ENCODE measurements at regions not wholly inside any gene's neighbourhood (a gene's known extent, or its start where the extent isn't known, plus 50 kb on each side); places are given as distances from the start of the nearest gene placed in this dataset.
A peak's percentile ranks its signal among the peaks of the same experiment; 100 is the strongest.
"Not testable (repeated sequence)": the region's sequence is repeated elsewhere in the genome, so short reads cannot be mapped to it uniquely, and the experiment has no call there.

DNA sequence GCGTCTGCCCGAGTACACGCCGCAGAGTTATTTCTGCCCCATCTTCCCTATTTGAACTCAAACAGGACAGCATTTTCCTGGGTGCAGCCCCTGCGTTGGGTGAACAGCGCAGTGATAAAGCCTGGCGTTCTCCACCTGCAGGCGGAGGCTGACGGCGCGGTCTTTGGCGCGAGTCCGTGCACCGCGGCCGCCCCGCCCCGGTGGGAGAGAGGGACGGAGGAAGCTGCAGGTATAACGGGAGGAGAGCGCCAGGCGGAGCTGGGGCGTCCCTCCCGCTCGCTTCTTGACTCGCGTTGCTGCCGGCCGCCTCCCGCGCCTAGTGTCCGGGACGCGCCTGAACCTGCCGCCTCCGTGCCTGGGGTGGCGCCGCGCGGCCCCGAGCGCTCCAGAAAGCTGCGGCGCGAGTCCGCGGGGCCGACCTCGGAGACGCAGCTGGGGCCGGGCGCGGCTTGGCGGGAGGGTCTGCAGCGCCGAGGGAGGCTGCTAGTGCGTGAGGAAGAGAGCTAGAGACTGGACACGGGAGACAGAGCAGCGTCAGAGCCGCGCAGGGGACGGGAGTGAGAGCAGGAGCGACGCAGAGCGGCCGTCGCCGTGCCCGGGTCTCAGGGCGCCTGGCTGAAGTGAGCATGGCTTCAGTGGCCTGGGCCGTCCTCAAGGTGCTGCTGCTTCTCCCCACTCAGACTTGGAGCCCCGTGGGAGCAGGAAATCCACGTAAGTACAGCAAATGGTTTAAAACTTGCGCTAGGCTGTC is 140.7 kb downstream of the SPATA31A7 start:
- peak overlapping the region; percentile 55 for H3K4me3 Mint-ChIP-seq
- H3K4me1 Mint-ChIP-seq; H3K36me3 Mint-ChIP-seq; H3K9me3 Mint-ChIP-seq; H3K27ac Mint-ChIP-seq; H3K27me3 Mint-ChIP-seq (ENCODE audit: low read depth): not testable (repeated sequence)
- DNase-seq (ENCODE audit: low spot score in 2 of 2, unreplicated experiment in 2 of 2): peak; percentile 4 to 38

- not testable (repeated sequence) for H3K27me3 Mint-ChIP-seq (ENCODE audit: low read depth); H3K4me3 Mint-ChIP-seq; H3K36me3 Mint-ChIP-seq; H3K9me3 Mint-ChIP-seq; H3K27ac Mint-ChIP-seq; DNase-seq (ENCODE audit: low spot score in 2 of 2, unreplicated experiment in 2 of 2); H3K4me1 Mint-ChIP-seq
These were observed 167.1 kb downstream of the SPATA31A7 start for GRCh38 chr9:61356936-61357335.

- H3K27me3 Mint-ChIP-seq (ENCODE audit: low read depth); H3K27ac Mint-ChIP-seq; H3K4me3 Mint-ChIP-seq; H3K9me3 Mint-ChIP-seq; H3K4me1 Mint-ChIP-seq; DNase-seq (ENCODE audit: low spot score in 2 of 2, unreplicated experiment in 2 of 2); H3K36me3 Mint-ChIP-seq: not testable (repeated sequence)
These were observed 184.6 kb downstream of the SPATA31A7 start for GRCh38 chr9:61374390-61374789.

DNA sequence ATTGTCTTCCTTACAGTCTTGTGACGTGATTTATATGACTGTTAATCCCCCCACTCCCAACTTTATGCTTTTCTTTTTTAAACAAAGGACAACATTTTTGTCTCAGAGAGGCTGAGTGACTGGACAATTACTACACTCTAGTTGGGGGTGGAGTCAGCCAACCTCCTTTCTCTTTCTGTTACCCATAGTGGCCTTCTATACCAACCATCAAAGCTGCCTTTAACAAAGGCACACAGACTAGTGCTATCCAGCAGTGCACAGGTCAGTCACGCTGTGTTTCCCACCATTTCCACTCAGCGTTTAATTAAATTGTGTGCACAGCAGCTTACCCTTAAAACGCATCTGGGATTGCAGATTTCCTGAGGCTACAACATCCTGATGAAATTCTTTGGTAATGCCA is 186.3 kb downstream of the SPATA31A7 start:
- H3K4me1 Mint-ChIP-seq; H3K4me3 Mint-ChIP-seq; DNase-seq (ENCODE audit: low spot score in 2 of 2, unreplicated experiment in 2 of 2); H3K36me3 Mint-ChIP-seq; H3K27ac Mint-ChIP-seq; H3K9me3 Mint-ChIP-seq; H3K27me3 Mint-ChIP-seq (ENCODE audit: low read depth): not testable (repeated sequence)

- not testable (repeated sequence) for H3K27ac Mint-ChIP-seq; DNase-seq (ENCODE audit: low spot score in 2 of 2, unreplicated experiment in 2 of 2); H3K4me3 Mint-ChIP-seq; H3K36me3 Mint-ChIP-seq; H3K9me3 Mint-ChIP-seq; H3K4me1 Mint-ChIP-seq; H3K27me3 Mint-ChIP-seq (ENCODE audit: low read depth)
These were observed 196.4 kb downstream of the SPATA31A7 start for GRCh38 chr9:61386035-61386815.

- not testable (repeated sequence) for H3K4me1 Mint-ChIP-seq
These were observed 196.9 kb downstream of the SPATA31A7 start for GRCh38 chr9:61386816-61387102.

GRCh38 chr9:61402692-61403091 is 212.9 kb downstream of the SPATA31A7 start:
- H3K4me3 Mint-ChIP-seq; H3K9me3 Mint-ChIP-seq; DNase-seq (ENCODE audit: low spot score in 2 of 2, unreplicated experiment in 2 of 2); H3K36me3 Mint-ChIP-seq; H3K27ac Mint-ChIP-seq; H3K27me3 Mint-ChIP-seq (ENCODE audit: low read depth); H3K4me1 Mint-ChIP-seq: not testable (repeated sequence)

More at GRCh38 chr9:61386816-61387102, 196.9 kb downstream of the SPATA31A7 start:
- H3K4me3 Mint-ChIP-seq; H3K36me3 Mint-ChIP-seq; DNase-seq (ENCODE audit: low spot score in 2 of 2, unreplicated experiment in 2 of 2); H3K27me3 Mint-ChIP-seq (ENCODE audit: low read depth); H3K27ac Mint-ChIP-seq; H3K9me3 Mint-ChIP-seq: not testable (repeated sequence)

- H3K4me3 Mint-ChIP-seq; DNase-seq (ENCODE audit: low spot score in 2 of 2, unreplicated experiment in 2 of 2); H3K27me3 Mint-ChIP-seq (ENCODE audit: low read depth); H3K36me3 Mint-ChIP-seq; H3K27ac Mint-ChIP-seq; H3K9me3 Mint-ChIP-seq; H3K4me1 Mint-ChIP-seq: not testable (repeated sequence)
These were observed 222.2 kb downstream of the SPATA31A7 start for GRCh38 chr9:61411933-61412605.

GRCh38 chr9:61412738-61413137 is 222.9 kb downstream of the SPATA31A7 start:
- H3K27ac Mint-ChIP-seq; H3K4me3 Mint-ChIP-seq; DNase-seq (ENCODE audit: low spot score in 2 of 2, unreplicated experiment in 2 of 2); H3K36me3 Mint-ChIP-seq; H3K27me3 Mint-ChIP-seq (ENCODE audit: low read depth); H3K9me3 Mint-ChIP-seq; H3K4me1 Mint-ChIP-seq: not testable (repeated sequence)

GRCh38 chr9:61418174-61418573 is 228.3 kb downstream of the SPATA31A7 start:
- not testable (repeated sequence) for H3K36me3 Mint-ChIP-seq; DNase-seq (ENCODE audit: low spot score in 2 of 2, unreplicated experiment in 2 of 2)

DNA sequence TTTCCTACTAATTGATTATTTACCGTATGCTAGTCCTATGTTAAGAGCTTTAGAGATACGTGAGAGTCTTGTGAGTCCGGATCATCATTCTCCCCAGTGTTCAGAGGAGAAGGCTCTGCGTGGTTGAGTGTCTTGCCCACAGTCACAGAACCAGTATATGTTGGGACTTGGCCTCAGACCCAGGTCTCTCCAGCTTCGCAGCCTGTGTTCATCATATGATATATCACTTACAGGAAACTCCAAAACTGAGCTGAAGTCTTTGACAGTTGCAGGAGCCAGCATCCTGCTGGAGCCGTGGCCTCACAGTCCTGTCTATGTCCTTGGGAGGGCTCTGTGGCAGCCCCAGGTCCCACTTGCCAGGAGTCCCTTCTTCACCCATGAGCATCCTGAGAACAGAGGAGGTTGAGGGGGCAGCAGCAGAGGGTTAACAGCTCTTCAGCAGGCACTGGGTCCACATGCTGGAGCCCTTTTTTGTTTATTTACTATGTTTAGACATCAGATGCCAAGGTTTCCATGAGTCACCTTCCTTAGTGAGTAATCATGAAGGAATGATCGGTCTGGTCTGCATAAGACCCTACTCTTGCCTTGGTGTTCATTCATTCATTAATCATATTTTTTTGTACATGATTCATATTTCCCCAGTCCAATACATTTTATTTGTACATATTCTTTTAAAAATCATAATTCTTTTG is 230.6 kb downstream of the SPATA31A7 start:
- not testable (repeated sequence) for H3K9me3 Mint-ChIP-seq; H3K27me3 Mint-ChIP-seq (ENCODE audit: low read depth); H3K4me1 Mint-ChIP-seq; H3K4me3 Mint-ChIP-seq; DNase-seq (ENCODE audit: low spot score in 2 of 2, unreplicated experiment in 2 of 2); H3K27ac Mint-ChIP-seq; H3K36me3 Mint-ChIP-seq

More at GRCh38 chr9:61418174-61418573, 228.3 kb downstream of the SPATA31A7 start:
- H3K27me3 Mint-ChIP-seq (ENCODE audit: low read depth); H3K4me1 Mint-ChIP-seq; H3K9me3 Mint-ChIP-seq; H3K27ac Mint-ChIP-seq; H3K4me3 Mint-ChIP-seq: not testable (repeated sequence)

DNA sequence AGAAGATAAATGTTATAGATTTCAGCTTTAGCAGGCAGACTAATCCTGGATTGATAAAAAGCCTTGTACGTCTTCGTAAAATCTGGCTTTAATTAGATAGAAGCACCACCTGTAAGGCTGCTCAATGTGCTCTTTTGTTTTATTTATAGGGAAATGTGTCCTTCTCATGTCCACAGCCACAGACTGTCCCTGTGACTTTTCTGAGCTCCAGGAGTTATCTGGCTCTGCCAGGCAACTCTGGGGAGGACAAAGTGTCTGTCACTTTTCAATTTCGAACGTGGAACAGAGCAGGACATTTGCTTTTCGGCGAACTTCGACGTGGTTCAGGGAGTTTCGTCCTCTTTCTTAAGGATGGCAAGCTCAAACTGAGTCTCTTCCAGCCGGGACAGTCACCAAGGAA is 257.4 kb downstream of the SPATA31A7 start:
- H3K9me3 Mint-ChIP-seq; H3K4me3 Mint-ChIP-seq; H3K27ac Mint-ChIP-seq; H3K4me1 Mint-ChIP-seq; H3K36me3 Mint-ChIP-seq; H3K27me3 Mint-ChIP-seq (ENCODE audit: low read depth); DNase-seq (ENCODE audit: low spot score in 2 of 2, unreplicated experiment in 2 of 2): not testable (repeated sequence)

GRCh38 chr9:61460860-61461259 is 271.0 kb downstream of the SPATA31A7 start:
- not testable (repeated sequence) for H3K27ac Mint-ChIP-seq, H3K9me3 Mint-ChIP-seq

More at GRCh38 chr9:61460860-61461259, 271.0 kb downstream of the SPATA31A7 start:
- not testable (repeated sequence) for H3K4me3 Mint-ChIP-seq; H3K36me3 Mint-ChIP-seq; H3K27me3 Mint-ChIP-seq (ENCODE audit: low read depth); DNase-seq (ENCODE audit: low spot score in 2 of 2, unreplicated experiment in 2 of 2); H3K4me1 Mint-ChIP-seq
